NB4 (cell line): ENCODE measurements at regions not wholly inside any gene's neighbourhood (a gene's known extent, or its start where the extent isn't known, plus 50 kb on each side); places are given as distances from the start of the nearest gene placed in this dataset.

ENCODE experiments used
- POLR2A ChIP-seq: IDR thresholded peaks from 2 replicates; pipeline ENCODE4 v1.6.1; 2011; ENCODE audit warnings: mild to moderate bottlenecking; ENCODE audit not compliant: insufficient read length; ENCODE audit errors: extremely low read depth
- TF ChIP-seq, protein P1 (sequence below): IDR thresholded peaks from one replicate; pipeline ENCODE4 v1.5.1; 2012; ENCODE audit warnings: low read depth, low read length

DNA sequence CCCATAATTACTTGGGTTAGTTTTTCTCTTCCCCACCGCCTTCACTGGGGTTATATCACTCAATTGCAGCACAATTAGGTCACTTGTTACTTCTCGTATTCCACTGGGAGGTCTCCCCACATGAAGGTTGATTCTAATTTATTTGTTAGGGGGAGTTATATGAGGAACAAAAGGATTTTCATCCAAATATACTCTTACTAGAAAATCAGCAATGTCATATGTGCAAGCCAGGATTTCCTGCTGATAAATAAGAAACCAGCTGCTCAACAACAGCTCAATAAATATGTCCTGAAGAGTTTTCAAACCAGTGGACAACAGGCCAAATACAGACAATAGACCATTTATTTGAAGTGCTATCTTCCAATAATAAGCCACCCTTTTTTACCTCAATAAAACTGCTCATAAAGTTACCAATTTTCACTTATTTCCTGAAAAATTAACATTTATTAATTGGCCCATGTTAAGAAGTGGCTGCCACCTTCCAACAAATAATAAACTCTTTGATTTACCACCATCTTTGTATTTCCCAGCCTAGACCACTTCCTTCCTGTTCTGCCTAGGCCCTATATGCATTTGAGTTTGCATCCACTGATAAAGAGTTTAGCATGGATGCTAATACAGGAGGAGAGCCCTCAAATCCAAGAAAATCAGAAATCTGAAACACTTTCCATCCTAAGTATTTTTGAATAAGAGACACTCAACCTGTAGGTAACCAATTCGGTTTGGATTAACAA, 184.4 kb upstream of the SLC39A10 start:
- no peak for TF ChIP-seq POLR2A
- TF ChIP-seq, protein P1, sequence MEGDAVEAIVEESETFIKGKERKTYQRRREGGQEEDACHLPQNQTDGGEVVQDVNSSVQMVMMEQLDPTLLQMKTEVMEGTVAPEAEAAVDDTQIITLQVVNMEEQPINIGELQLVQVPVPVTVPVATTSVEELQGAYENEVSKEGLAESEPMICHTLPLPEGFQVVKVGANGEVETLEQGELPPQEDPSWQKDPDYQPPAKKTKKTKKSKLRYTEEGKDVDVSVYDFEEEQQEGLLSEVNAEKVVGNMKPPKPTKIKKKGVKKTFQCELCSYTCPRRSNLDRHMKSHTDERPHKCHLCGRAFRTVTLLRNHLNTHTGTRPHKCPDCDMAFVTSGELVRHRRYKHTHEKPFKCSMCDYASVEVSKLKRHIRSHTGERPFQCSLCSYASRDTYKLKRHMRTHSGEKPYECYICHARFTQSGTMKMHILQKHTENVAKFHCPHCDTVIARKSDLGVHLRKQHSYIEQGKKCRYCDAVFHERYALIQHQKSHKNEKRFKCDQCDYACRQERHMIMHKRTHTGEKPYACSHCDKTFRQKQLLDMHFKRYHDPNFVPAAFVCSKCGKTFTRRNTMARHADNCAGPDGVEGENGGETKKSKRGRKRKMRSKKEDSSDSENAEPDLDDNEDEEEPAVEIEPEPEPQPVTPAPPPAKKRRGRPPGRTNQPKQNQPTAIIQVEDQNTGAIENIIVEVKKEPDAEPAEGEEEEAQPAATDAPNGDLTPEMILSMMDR = no peak
